Heart left ventricle (tissue), 16 donors: ENCODE measurements at regions not wholly inside any gene's neighbourhood (a gene's known extent, or its start where the extent isn't known, plus 50 kb on each side); places are given as distances from the start of the nearest gene placed in this dataset.

ENCODE experiments used
- ATAC-seq, 4 donors: fragments of 200-7000 bp; cut with Tn5 transposase; one replicate each; pipeline ENCODE4 v1.9.1; 2020 to 2022; ENCODE audit warnings: moderate library complexity in 4 of 4, mild to moderate bottlenecking in 3 of 4, moderate number of reproducible peaks in 1 of 4
- DNase-seq, 5 donors: peaks; one replicate each; pipeline ENCODE4 v3.0.0-alpha.2; 2020
- H3K27ac ChIP-seq, 12 donors: fragments of 200-600 bp; sonication (generic) in 4 of 12; one replicate each; pipeline versions ENCODE4 v1.5.0 to v1.8.0; 2016 to 2022; ENCODE audit warnings: mild to moderate bottlenecking in 2 of 12
- H3K27me3 ChIP-seq, 9 donors: fragments of 200-600 bp; sonication (generic) in 2 of 9; one replicate each; pipeline versions ENCODE4 v1.5.1 to v1.8.0; 2016 to 2022; ENCODE audit warnings: mild to moderate bottlenecking in 3 of 9
- H3K36me3 ChIP-seq, 9 donors: fragments of 200-600 bp; sonication (generic) in 2 of 9; one replicate each; pipeline versions ENCODE4 v1.5.0 to v1.8.0; 2018 to 2022; ENCODE audit warnings: mild to moderate bottlenecking in 2 of 9
- H3K4me1 ChIP-seq, 12 donors: fragments of 200-600 bp; sonication (generic) in 4 of 12; one replicate each; pipeline versions ENCODE4 v1.5.0 to v1.8.0; 2016 to 2022; ENCODE audit warnings: mild to moderate bottlenecking in 3 of 12
- H3K4me3 ChIP-seq, 12 donors: fragments of 200-600 bp; sonication (generic) in 4 of 12; one replicate each; pipeline versions ENCODE4 v1.5.0 to v1.8.0; 2017 to 2022; ENCODE audit warnings: mild to moderate bottlenecking in 9 of 12, moderate library complexity in 4 of 12
- H3K9me3 ChIP-seq, 12 donors: fragments of 200-600 bp; sonication (generic) in 4 of 12; one replicate each; pipeline versions ENCODE4 v1.5.0 to v1.8.0; 2016 to 2022; ENCODE audit warnings: mild to moderate bottlenecking in 1 of 12
- CTCF ChIP-seq, 12 donors: fragments of 200-600 bp; sonication (generic) in 4 of 12; IDR thresholded peaks; one replicate each; pipeline versions ENCODE4 v1.5.0 to v1.8.0; 2018 to 2022; ENCODE audit warnings: antibody characterized with exemption in 12 of 12, mild to moderate bottlenecking in 5 of 12
- POLR2A ChIP-seq, 2 donors: fragments of 450-650 bp; IDR thresholded peaks; one replicate each; pipeline ENCODE4 v1.6.1; 2017; ENCODE audit warnings: antibody characterized with exemption in 2 of 2, mild to moderate bottlenecking in 2 of 2, moderate library complexity in 2 of 2
- WGBS, 4 donors: extraction: QIAGEN DNeasy Blood & Tissue Kit in 2 of 4; methylation state at CpG; one replicate each; pipeline versions ENCODE4 v1.1.5 to v1.1.7; 2013 to 2018; 5-methylcytosine and 5-hydroxymethylcytosine counted together
- intact Hi-C, 10 donors: fragments of 100-400 bp; cut with DNase I; formaldehyde crosslinking; loops; one replicate each; pipeline versions ENCODE4 v1.11.1 to v1.14.2; 2022
- donor health status: ischemic (EF 13 %, LVEDD 7.1; RV severe dilation, severe dysfunction).
- donor health status: healthy with polysubstance abuse.
- donor health status: DM: no; HTN: yes; CAD: no.
- donor health status: DM: no; HTN: no; CAD: no.
- donor health status: ischemic (EF 25% LVEDD 6.9; RV normal size, moderate dysfunction).
- donor health status: ischemic (EF 25% LVEDD 5.7; RV mildly dilated, moderate dysfunction).
- donor health status: healthy.
- donor health status: DM: yes; HTN: yes; CAD: no.
- donor health status: ischemic (EF 35%, LVEDD 5.7; RV mildly dilated, moderate dysfunction).
- donor health status: nonischemic (EF 11% LVEDD 7.7; RV severe dilation, severe dysfunction).
- donor health status: DM: yes; HTN: yes; CAD: no.
- donor health status: PGD.
- donor health status: ischemic (EF 29% LVEDD 5.4; RV normal size, mild dysfunction).
- donor health status: nonischemic (EF 23%, LVEDD 6.1; RV moderate dilation, normal function).

- intact Hi-C loops = no loop called here
- TF ChIP-seq POLR2A (IDR thresholded peaks at IDR 0.05) = no peak
- TF ChIP-seq CTCF (IDR thresholded peaks at IDR 0.05) = no peak
- no peak for DNase-seq
- Histone ChIP-seq H3K27me3 (peaks cover 0 to 45% (median 15%) of the 10 kb centered on the region in 9 donors), H3K36me3 (no peaks in the 10 kb centered on the region), H3K27ac (no peak overlapping the region), H3K4me1 (peaks cover 0 to 7% (median 0%) of the 10 kb centered on the region in 12 donors), H3K4me3 (no peak overlapping the region), H3K9me3 (no peaks in the 10 kb centered on the region)
- no peak for ATAC-seq
- 67 to 71% (median 68%) methylated on average over 4 of the region's 4 CpGs for WGBS, 4 donors
Observed at GRCh38 chr20:37593710-37594109, 66.0 kb upstream of the BLCAP start.

GRCh38 chr20:37590938-37591490 is 63.3 kb upstream of the BLCAP start:
- WGBS, 4 donors = 39 to 48% (median 46%) methylated on average over 10 of the region's 10 CpGs
- DNase-seq (no peak), ATAC-seq (no peak)
- Histone ChIP-seq H3K27me3 (peaks cover 0 to 25% (median 0%) of the 10 kb centered on the region in 9 donors), H3K9me3 (peaks cover 0 to 15% (median 2%) of the 10 kb centered on the region in 12 donors), H3K36me3 (no peaks in the 10 kb centered on the region), H3K27ac (no peak overlapping the region), H3K4me3 (no peak overlapping the region), H3K4me1 (no peaks in the 10 kb centered on the region)
- no peak for TF ChIP-seq POLR2A (IDR thresholded peaks at IDR 0.05)
- TF ChIP-seq CTCF (IDR thresholded peaks at IDR 0.05) = no peak
- intact Hi-C loops = no loop called here

DNA sequence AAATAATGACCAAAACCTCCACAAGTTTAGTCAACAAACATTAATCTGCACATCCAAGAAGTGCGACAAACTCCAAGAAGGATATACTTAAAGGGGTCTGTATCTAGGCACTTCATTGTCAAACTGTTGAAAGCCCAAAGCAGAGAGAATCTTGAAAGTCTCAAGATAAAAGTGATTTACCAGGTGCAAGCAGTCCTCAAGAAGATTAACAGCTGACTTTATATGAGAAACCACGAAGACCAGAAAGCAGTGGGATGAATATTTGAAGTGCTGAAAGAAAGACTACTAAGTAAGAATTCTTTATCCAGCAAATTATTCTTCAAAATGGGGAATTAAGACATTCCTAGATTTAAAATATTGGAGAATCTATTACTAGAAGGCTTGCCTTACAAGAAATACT is 58.4 kb upstream of the BLCAP start:
- WGBS, 4 donors = 65 to 75% (median 72%) methylated on average over 2 of the region's 2 CpGs
- Histone ChIP-seq H3K27ac (no peak overlapping the region), H3K4me3 (no peak overlapping the region), H3K4me1 (no peaks in the 10 kb centered on the region), H3K9me3 (peaks cover 0 to 19% (median 4%) of the 10 kb centered on the region in 12 donors), H3K27me3 (peaks cover 0 to 31% (median 5%) of the 10 kb centered on the region in 9 donors), H3K36me3 (no peaks in the 10 kb centered on the region)
- ATAC-seq (no peak), DNase-seq (no peak)
- TF ChIP-seq POLR2A (IDR thresholded peaks at IDR 0.05) (no peak), CTCF (IDR thresholded peaks at IDR 0.05) (no peak)
- intact Hi-C loops = no loop called here

GRCh38 chr20:37584238-37584807 is 56.6 kb upstream of the BLCAP start:
- 27 to 44% (median 36%) methylated on average over 5 of the region's 5 CpGs for WGBS, 4 donors
- Histone ChIP-seq H3K9me3 (peaks cover 0 to 19% (median 4%) of the 10 kb centered on the region in 12 donors), H3K4me3 (no peak overlapping the region), H3K27ac (no peak overlapping the region), H3K27me3 (peaks cover 0 to 41% (median 6%) of the 10 kb centered on the region in 9 donors), H3K36me3 (no peaks in the 10 kb centered on the region), H3K4me1 (no peaks in the 10 kb centered on the region)
- intact Hi-C loops = no loop called here
- TF ChIP-seq CTCF (IDR thresholded peaks at IDR 0.05) (no peak), POLR2A (IDR thresholded peaks at IDR 0.05) (no peak)
- ATAC-seq (no peak), DNase-seq (no peak)
